C4-2B (cell line): ENCODE measurements at regions not wholly inside any gene's neighbourhood (a gene's known extent, or its start where the extent isn't known, plus 50 kb on each side); places are given as distances from the start of the nearest gene placed in this dataset.
"Not testable (repeated sequence)": the region's sequence is repeated elsewhere in the genome, so short reads cannot be mapped to it uniquely, and the experiment has no call there.

Source experiments
- H3K27ac ChIP-seq: fragments of 450-650 bp; 2 replicates; pipeline ENCODE4 v1.5.1; 2017
- CTCF ChIP-seq: fragments of 450-650 bp; conservative IDR thresholded peaks from 2 replicates; pipeline ENCODE4 v1.5.1; 2017; ENCODE audit warnings: mild to moderate bottlenecking
- ZFX ChIP-seq: fragments of 450-650 bp; IDR thresholded peaks from 2 replicates; pipeline ENCODE4 v1.6.1; 2017

- H3K27ac ChIP-seq: no peak overlapping the region
- TF ChIP-seq CTCF: no peak
These were observed 126.0 kb upstream of the LDB2 start for GRCh38 chr4:17024425-17024824.

GRCh38 chr4:17020901-17021300 lies 122.5 kb upstream of the LDB2 start:
- no peak overlapping the region for H3K27ac ChIP-seq
- TF ChIP-seq ZFX: no peak
- no peak for TF ChIP-seq CTCF

GRCh38 chr4:17020451-17020850 lies 122.0 kb upstream of the LDB2 start:
- H3K27ac ChIP-seq: no peak overlapping the region
- TF ChIP-seq ZFX (no peak), CTCF (no peak)

GRCh38 chr4:17018621-17019020 lies 120.2 kb upstream of the LDB2 start:
- H3K27ac ChIP-seq: not testable (repeated sequence)

GRCh38 chr4:17018013-17018412 lies 119.6 kb upstream of the LDB2 start:
- H3K27ac ChIP-seq: no peak overlapping the region
- TF ChIP-seq CTCF: no peak
- TF ChIP-seq ZFX: no peak

- TF ChIP-seq CTCF (no peak), ZFX (no peak)
- no peak overlapping the region for H3K27ac ChIP-seq
These were observed 115.0 kb upstream of the LDB2 start for GRCh38 chr4:17013382-17014006.

GRCh38 chr4:17012451-17012850 lies 114.0 kb upstream of the LDB2 start:
- no peak overlapping the region for H3K27ac ChIP-seq
- TF ChIP-seq ZFX: no peak
- TF ChIP-seq CTCF: no peak

- H3K27ac ChIP-seq: no peak overlapping the region
- TF ChIP-seq ZFX: no peak
- no peak for TF ChIP-seq CTCF
These were observed 112.1 kb upstream of the LDB2 start for GRCh38 chr4:17010426-17011087.
